NCI-H460 (cell line): ENCODE measurements at regions not wholly inside any gene's neighbourhood (a gene's known extent, or its start where the extent isn't known, plus 50 kb on each side); places are given as distances from the start of the nearest gene placed in this dataset.
"Not testable (repeated sequence)": the region's sequence is repeated elsewhere in the genome, so short reads cannot be mapped to it uniquely, and the experiment has no call there.

Experiments used
- DNase-seq: peaks from one replicate; pipeline ENCODE4 v3.0.0-alpha.2; 2016; ENCODE audit warnings: low read depth; ENCODE audit errors: extremely low read depth

DNA sequence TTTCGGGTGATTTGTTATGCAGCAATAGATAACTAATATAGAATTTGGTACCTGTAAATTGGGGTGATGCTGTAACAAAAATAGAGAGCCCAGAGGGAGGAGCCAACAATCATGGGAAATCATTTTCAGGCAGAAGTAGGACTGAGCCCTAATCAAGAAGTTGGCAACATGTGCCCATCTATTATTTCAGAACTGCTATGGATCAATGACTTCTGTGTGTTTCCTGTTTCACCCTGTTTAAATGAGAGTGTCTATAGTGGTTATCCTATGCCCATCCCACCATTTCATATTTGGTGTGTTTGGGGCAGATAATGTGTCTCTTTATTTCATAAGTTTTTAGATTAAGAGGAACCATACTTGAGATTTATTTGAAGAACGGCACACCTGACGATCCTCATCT is 330.8 kb upstream of the CITED2 start:
- no peak for DNase-seq

DNA sequence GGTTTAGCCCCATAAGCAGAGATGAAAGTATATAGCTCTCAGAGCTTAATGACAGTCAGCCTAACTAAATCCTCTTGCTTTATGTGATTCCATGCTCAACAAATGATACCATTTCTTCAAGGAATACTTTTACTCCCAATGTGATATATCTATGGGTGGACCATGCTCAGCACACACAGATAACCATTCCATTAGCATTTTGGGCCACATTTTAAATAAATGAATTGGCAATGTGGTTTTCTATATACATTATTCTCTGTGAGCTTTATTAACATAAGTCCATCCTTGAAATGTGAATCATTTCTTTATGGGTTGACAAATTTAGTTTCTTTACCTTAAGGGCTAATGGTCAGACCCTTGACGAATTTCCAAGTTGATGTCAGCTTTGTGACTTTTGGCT is 329.3 kb upstream of the CITED2 start:
- no peak for DNase-seq

DNA sequence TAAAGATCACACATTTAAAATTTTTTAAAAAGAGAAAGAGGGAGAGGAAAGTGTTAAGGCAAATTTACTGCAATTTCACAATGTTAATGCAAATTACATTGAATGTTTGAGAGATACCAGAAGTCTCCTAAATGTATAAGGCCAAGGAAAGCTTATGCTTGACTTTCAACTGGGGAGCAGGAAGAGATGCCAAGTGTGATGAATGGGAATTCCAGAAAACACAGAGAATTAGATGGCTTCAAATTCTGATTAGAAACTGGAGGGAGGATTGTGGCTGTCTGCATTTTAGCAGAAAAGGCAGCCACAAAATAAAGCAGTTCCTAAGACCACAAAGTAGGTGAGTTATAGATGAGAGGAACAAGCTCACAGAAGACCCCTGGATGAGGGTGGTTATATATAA is 328.3 kb upstream of the CITED2 start:
- no peak for DNase-seq

- no peak for DNase-seq
Measured at GRCh38 chr6:139701695-139702094, 327.2 kb upstream of the CITED2 start.

GRCh38 chr6:139701003-139701402 is 326.6 kb upstream of the CITED2 start:
- DNase-seq = no peak

DNA sequence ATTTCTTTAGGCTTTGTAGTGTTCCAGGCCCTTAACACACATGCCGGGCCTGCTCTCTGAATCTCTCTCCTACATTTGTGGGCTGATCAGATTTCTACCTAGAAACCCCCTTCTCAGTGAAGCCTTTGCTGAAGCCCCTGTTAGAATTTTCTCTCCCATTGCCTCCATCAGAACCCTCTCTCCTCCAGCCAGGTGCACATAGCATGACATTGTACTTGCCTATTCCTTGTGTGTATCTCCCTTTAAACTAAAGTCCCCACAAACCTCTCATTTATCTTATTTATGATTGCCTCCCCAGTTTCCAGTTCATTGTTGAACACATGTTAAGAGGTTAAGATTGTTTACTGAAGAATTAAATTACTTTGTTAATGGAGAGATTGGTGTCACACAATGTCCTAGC is 325.5 kb upstream of the CITED2 start:
- DNase-seq = no peak

GRCh38 chr6:139699335-139699734 is 324.9 kb upstream of the CITED2 start:
- no peak for DNase-seq

DNA sequence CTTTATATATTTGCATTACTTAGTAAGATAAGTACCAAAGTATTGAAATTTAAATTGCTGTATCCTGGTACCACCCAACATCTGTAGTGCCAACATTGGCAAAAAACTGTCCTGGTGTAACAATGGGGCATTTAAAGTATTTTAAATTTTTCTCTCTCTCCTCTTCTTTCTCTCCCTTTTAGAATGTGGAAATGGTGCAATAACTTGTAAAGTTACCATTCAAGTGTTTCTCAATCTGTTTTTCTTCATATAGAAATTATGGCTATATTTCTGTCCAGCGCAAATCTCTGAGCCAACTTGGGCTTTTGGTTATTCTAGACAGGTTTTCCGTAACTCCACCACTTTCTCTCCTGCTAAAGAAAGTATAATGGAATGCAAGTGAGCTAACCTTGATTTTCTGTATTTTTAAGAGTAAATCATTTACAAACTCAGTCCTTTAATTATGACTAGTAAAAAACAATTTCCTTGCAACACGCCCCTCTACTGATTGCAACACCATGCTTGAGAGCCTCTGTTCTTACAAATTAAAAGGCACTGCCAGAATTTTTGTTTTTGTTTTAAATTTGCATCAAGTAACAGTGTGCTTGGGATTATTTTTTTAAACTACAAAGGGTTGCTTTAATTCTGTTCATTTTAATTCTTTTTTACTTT is 324.2 kb upstream of the CITED2 start:
- no peak for DNase-seq

DNA sequence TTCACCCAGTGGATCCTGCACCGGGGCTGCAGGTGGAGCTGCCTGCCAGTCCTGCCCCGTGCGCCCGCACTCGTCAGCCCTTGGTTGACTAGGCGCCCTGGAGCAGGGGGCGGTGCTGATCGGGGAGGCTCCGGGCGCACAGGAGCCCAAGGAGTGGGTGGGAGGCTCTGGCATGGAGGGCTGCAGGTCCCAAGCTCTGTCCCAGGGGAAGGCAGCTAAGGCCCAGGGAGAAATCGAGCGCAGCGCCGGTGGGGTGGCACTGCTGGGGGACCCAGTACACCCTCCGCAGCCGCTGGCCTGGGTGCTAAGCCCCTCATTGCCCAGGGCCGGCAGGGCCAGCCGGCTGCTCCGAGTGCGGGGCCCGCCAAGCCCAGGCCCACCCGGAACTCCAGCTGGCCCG is 323.4 kb upstream of the CITED2 start:
- not testable (repeated sequence) for DNase-seq

DNA sequence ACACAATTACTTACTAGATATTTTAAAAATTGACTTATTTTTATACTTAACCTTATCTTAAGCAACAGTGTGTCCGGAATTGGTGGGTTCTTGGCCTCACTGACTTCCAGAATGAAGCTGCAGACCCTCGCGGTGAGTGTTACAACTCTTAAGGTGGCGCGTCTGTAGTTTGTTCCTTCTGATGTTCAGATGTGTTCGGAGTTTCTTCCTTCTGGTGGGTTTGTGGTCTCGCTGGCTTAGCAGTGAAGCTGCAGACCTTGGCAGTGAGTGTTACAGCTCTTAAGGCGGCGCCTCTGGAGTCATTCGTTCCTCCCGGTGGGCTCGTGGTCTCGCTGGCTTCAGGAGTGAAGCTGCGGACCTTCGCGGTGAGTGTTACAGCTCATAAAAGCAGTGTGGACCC is 322.5 kb upstream of the CITED2 start:
- DNase-seq = not testable (repeated sequence)

- DNase-seq = no peak
Measured at GRCh38 chr6:139695361-139695760, 320.9 kb upstream of the CITED2 start.

GRCh38 chr6:139693735-139694134 is 319.3 kb upstream of the CITED2 start:
- DNase-seq = no peak

GRCh38 chr6:139690007-139690406 is 315.6 kb upstream of the CITED2 start:
- no peak for DNase-seq

- no peak for DNase-seq
Measured at GRCh38 chr6:139687055-139687454, 312.6 kb upstream of the CITED2 start.

- DNase-seq = no peak
Measured at GRCh38 chr6:139686308-139686707, 311.9 kb upstream of the CITED2 start.

- DNase-seq = no peak
Measured at GRCh38 chr6:139685009-139685408, 310.6 kb upstream of the CITED2 start.

DNA sequence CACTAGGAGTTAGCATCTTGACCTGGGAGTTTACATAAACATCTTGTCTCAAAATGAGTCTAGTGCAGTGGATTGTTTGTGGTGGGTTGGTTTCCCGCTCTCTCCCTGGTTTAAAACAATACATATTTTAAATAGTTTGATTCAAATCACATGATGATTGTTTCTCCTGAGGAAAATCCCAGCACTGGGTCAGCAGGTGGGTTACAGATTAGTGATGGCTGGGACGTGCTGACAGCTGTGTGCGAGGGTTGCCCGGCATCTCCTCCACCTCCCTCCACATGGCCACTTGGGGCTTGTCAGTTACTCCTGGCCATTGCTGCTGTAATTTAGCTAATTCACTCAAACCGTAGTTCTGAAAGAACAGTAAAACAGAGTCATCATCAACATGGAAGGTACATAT is 306.4 kb upstream of the CITED2 start:
- DNase-seq = no peak

GRCh38 chr6:139679516-139680179 is 305.2 kb upstream of the CITED2 start:
- DNase-seq = peak; percentile 30

DNA sequence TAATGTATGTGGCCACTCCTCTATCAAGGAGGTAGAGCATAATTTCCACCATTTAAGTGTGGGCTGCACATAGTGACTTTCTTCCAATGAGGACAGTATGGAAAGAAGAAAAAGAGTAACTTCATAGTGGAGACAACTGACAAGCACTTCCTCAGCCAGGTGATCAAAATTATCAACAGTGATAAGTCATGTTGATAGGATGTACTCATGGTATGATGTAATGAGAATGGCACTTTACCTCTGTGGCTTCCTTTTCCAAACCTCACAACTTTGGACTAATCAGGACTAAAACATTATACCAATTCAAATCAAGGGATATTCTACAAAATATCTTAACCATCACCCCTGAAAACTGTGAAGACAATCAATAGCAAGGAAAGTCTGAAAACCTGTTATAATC is 302.3 kb upstream of the CITED2 start:
- DNase-seq = no peak

DNA sequence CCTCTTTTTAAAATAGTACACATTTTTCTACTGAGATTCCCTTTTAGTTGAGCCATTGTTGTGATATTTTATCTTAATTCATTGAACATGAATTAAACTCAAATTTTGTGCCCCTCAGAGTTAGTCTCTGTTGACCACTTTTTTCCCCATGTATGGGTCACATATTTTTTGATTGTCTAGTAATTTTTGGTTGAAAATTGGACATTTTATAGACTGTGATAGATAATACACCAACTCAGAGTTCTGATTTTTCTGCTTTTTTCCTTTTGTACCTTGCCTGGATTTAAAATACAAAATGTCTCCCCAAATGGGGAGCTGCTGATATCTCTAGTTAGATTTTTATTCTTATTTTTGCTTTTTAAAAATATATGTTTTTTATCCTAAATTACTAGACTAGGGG is 291.8 kb upstream of the CITED2 start:
- DNase-seq = no peak

GRCh38 chr6:139663996-139664395 is 289.5 kb upstream of the CITED2 start:
- no peak for DNase-seq

- DNase-seq = no peak
Measured at GRCh38 chr6:139659711-139660110, 285.3 kb upstream of the CITED2 start.

DNA sequence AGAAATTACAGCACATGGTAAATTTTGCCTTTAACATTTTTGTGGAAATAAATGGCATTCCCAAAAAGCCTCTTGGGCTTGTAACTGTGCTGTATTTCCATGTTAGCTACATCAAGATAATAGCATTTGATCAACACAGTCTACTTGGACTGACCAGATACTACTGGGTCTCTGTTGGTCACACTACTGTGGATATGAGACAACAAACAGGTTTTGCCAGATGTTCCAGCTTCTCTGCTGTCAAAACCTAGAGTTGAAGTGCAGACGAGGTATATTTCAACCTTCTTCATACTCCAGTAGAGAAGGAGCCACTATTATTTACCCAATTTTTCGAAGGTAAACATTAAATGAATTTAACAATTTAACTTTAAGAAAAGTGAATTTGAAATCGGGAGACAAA is 284.7 kb upstream of the CITED2 start:
- DNase-seq = no peak
